Islet precursor cell (in vitro differentiated cells): ENCODE measurements at regions not wholly inside any gene's neighbourhood (a gene's known extent, or its start where the extent isn't known, plus 50 kb on each side); places are given as distances from the start of the nearest gene placed in this dataset.
"Not testable (repeated sequence)": the region's sequence is repeated elsewhere in the genome, so short reads cannot be mapped to it uniquely, and the experiment has no call there.

ENCODE experiments used
- DNase-seq: peaks from one replicate; pipeline ENCODE4 v3.0.0-alpha.2; 2018

DNA sequence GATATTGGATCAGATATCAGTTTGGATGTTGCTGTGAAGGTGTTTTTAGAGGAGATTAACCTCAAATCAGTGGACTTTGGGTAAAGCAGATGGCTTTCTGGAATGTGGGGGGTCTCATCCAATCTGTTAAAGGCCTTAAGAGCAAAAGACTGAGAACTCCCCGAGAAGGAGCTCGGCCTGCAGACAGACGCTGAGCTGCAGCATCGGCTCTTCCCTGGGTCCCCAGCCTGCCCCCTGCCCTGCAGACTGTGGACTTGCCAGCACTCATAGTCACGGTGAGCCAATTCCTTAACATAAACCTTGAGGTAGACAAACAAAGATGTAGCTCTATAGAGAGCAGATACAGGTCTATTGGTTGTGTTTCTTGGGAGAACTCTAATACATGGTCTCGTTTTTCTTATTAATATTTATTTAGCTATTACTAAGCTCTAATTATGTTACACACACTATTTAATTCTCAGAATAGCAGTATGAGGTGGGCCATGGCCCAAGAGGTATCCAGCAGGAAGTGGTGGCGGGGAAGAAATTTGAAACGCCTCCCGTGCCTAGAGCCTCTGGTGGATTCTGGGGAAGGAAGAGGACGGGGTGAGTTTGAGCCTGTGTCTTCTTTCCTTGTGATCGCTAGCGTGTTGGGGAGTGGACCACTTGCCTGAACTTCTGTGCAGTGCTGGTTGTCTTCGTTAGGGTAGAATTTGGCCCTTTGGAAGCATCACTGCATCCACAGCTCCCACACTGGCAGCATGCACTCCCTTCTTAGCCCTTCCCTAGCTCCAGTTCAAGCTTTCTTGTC, 305.3 kb downstream of the TEX29 start:
- peak; percentile 22 for DNase-seq

DNA sequence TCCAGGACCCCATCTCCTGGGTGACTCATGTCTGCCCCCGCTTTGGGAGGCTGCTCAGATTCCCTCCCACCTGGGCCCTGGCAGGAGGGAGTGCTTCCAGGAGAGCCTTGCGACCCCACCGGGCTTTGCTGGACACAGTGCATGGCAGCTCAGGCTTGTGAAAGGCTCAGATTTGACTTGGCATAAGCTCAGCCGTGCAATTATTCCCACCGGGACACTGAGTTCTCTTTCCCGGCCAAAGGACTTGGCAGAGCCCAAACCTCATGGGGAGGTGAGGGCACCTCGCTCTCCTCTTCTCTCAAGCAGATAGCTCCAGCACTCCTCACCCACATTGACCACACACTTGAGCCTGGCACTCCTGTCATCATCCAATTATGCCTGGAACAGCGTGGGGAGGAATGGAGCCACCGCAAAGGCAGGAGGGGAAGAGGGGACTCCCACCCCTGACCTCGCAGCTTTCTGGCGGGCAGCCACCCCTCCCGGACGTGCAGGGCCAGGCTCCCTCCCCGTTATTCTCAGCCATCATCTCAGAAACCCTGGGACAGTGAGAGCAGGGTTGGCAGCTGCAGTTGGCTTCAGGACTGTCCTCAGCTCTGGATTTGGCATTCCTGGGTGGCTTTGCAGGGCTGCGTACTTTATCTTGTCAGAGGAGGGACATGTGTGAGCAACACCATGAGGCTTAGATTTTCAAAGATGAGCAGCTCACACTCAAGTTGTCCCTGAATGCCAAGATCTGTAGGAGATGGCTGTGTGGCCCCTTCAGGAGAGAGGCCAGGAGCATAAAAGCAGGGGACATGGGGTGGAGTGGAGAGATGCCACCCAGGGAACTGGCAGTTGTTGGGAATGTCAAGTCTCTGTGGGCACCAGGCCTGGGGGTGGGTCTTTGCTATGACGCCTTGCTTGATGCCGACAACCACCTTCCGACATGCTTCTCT, 306.2 kb downstream of the TEX29 start:
- DNase-seq, result peak; percentile 38

DNA sequence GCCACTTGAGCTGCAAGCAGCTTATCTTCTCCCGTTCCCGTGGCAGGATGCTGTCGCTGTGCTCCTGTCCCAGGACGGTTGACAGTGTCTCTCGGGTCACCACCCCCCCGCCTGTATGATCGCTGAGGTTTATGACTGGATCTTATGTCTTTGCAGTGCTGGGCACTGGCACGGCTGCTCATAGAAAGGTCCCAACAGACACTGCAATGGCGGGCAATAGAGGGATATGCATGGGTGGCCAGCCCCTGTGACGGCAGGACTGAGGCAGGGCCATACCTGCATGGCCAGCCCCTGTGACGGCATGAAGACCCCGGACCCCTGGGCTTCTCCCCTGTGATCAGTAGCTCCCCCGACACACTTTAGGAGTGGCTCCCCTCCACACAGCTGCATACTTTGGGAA, 307.2 kb downstream of the TEX29 start:
- peak; percentile 31 for DNase-seq

DNA sequence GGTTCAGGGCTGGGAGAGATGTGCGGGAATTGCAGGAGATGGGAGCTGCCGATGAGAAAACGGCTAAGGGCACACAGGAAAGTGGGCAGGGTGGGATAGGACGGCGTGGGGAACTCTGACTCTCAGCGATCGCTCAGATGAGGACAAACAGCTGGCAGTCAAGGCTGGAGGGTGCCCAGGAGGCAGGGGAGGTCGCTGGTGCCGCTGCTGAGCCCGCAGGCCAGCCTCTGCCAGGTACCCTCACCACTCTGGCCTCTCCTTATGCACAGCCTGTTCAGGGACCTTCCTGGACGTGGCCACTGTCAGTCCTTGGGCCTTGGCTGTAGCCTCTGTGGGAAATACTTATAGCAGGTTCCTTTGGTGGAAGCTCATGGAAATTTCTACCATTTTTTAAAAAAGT, 308.6 kb downstream of the TEX29 start:
- no peak for DNase-seq

DNA sequence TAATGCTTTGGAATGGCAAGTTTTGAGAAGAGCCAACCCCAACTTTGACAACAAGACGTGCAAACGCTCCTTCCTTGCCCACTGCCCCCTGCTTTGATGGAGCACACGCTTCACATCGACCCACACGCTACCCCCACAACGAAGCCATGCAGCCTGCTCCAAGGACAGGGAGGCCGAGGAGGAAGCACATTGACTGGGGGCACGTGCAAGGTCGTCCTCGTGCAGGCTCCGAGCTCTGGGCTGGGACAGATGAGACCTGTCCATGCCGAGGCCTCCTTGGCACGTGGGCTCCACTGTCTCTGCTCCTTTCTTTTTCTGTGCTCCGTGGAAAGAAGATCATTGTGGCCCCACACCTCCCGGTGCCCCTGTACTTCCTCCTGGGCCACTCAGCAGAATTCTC, 309.0 kb downstream of the TEX29 start:
- peak; percentile 38 for DNase-seq

DNA sequence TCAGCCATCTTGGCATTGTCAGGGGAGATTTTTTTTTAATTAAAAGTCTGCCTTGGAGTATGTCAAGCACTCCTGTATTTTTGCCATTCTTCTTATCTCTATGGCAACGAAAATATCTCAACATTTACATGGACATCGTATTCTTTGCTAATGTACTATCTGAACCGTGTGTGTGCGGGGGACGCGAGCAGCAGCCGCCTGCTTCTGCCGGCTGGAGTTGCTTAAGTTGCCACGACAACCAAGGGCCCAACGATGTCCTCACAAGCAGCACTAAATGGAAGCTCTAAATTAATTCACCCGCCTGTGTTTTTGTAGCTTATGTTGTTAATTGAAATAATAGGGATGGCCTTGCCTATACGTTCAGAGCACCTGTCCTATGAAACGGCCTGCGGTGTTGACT, 309.5 kb downstream of the TEX29 start:
- peak; percentile 29 for DNase-seq

DNA sequence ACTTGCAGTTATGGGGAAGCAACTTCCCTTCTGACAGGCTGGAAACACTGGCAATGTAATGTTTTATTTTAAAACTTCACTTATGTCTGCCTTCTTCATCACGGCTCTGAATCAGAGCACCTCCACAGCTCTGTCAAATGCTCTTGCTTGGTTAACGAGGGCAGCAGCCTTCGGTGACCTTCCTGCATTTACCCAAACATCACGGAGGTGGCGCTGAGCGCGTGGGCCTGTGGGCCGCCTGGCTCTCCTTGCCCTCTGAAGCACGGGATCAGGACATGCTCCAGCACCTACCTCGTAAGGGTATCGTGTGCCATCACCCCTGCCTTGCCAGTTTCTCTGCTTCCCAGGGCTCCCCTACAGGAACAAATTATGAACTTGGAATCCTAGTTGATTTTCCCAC, 310.0 kb downstream of the TEX29 start:
- DNase-seq, result peak; percentile 50

DNA sequence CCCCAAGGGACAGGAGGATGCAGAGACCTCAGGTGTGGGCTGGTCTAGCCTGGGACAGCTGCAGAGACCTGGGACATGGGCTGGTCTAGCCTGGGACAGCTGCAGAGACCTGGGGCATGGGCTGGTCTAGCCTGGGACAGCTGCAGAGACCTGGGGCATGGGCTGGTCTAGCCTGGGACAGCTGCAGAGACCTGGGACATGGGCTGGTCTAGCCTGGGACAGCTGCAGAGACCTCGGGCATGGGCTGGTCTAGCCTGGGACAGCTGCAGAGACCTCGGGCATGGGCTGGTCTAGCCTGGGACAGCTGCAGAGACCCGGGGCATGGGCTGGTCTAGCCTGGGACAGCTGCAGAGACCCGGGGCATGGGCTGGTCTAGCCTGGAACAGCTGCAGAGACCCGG, 310.8 kb downstream of the TEX29 start:
- DNase-seq, result not testable (repeated sequence)

DNA sequence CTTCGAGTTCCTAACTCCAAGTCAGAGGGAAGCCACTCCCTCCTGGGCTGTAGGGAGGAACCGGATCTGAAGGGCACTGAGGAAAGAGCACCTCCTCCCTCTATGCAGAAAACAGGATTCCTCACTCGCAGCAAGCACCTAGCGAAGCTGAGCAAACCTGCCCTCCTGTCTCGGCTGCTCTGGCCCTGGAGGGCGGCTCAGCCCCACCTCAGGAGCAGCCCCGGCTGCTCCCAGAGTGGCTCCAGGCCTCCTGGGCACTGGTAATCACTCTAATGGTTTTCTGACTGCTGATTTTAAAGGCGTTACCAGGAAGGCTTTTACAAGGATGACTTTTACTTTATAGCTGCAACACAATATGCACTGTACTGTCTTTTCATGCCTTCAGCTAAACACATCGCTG, 312.5 kb downstream of the TEX29 start:
- peak; percentile 87 for DNase-seq

DNA sequence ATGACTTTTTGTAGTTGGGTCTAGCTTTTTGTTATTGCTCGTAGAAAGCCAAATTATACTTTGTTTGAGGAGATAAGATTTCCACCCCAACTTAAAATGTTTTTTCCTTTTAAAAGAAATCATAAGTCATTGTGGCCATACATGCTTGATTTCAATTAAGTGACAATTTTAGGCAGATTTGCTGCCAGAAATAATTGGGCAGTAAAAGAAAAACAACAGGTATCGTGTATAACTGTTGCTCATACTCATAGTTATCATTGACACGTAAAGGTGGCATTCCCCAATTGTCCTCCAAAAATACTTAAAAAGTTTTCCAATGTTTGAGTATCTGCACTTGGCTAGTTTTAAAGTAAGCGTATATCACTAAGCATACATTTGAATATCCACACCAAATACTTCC, 313.0 kb downstream of the TEX29 start:
- DNase-seq, result no peak

DNA sequence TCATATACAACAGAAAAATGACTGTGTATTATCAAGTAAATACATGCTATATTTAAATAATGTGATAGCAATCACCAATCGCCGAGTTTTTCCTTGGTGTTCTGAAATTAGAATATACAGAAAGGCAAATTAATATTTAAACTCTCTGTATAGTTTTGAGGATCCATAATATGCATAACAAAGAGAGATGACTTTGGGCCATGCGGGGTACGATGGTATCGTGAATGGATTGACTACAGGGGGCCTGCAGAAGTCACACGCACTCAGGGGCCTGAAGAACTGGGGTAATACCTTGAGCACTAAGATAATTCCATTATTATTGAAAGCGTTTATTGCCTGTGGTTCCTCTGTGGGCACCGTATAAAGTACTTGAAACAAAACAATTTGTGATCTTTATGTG, 314.0 kb downstream of the TEX29 start:
- no peak for DNase-seq

DNA sequence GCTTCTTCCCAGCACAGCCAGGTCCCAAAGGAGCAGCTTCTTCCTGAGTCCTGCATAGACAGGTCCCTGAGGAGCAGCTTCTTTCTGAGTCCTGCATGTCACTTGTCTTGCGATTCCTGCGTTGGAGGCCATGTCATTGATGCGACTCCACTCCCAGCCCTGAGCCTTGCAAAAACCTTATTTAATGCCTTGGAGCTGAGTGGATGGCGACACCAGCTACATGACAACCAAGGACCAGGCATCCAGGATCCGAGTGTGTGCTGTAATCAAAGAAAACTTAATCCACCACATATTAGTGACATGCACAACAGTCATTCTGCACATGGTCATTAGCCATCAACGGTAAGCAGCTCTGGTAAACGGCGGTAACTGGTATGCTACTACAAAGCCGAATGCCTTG, 315.8 kb downstream of the TEX29 start:
- peak; percentile 22 for DNase-seq

DNA sequence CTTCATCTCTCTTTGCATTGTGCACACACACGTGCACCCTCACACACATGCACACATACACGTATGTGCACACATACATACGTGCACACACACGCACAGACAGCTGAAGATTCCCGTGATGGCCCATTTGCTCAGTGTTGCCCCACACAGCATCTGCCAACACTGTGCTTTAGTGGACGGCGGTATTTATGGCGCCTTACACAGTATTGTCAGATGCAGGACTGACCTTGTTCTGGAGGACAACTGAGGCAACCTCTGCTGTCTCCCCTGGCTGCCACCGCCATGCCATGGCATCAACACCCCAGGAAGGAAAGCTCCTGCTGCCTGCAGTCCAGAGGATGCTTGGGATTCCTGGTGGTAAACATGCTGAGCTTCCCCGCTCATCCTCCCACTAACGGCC, 316.4 kb downstream of the TEX29 start:
- peak; percentile 23 for DNase-seq

DNA sequence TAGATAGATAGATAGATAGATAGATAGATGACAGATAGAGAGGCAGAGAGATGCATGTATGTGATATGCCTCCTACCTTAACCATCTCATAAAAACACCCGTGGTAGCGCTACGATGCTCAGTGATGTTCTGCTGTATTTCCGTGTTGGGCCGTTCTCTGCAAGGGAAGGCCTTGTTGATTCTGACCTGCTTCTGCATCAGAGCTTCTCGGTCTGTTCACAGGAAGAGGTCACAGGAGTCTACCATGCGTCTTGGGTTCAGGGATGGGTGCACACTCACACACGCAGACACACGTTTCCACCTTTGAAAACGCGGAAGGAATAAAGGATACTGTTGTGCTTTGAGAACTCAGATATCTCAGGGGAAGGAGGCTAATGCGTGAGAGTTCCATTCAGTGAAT, 316.9 kb downstream of the TEX29 start:
- DNase-seq, result peak; percentile 12

DNA sequence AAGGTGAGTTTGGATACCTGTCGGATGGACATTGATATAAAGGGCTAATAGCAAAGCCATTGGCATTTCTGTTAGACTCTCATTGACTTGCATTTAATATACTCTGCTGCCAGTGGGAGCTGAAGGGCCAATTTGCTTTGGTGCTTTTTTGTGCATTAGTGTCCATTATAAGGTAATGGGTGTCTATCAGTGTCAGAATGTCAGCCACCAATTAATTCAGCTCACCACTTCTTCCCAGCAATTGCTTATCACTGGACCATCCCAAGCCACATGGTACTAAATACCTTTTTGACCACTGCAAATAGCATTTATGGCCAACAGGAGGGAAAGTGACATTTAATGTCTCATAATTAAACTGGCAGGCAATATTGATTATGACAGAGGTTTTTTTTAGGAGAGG, 317.8 kb downstream of the TEX29 start:
- peak; percentile 6 for DNase-seq

DNA sequence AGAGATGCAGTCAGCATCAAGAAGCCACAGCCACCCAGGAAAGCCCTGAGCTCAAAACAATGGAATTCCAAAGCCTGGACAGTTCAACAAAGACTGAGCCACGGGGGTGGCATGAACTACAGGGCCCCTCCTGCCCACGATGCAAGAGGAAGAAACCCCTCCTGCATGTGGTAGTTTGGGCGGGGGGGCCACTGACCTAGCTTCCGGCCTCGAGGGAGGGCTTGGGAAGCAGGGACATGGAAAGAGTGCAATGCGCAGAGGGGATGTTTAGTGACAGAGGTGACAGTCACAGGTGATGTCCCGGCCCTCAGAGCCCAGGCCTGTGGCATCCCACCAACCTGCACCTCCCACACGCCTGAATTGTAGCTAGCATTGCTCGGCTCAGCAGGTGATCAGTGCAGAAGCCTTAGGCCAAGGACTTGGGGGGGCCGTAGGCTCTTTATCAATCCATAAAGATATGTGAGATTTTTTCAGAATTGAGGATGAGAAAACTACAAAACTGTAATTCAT, 318.8 kb downstream of the TEX29 start:
- DNase-seq, result peak; percentile 33

DNA sequence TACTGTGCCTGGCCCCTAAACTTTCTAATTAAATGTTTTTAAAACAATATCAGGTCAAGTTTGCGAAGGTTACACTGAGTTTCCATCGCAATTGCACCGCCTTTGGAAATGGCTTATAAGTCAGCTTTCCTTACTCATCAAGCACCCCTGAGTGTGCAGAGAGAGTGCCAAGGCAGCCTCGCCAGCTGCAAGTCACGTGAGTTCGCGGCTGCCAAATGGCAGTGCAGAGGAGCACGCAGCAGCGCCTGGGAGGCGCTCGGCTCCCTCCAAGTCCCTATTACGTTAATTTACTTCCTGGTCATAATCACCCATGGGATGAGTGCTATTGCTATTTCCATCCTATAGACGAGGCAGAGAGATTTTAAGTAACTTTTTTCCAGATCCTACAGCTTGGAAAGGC, 319.6 kb downstream of the TEX29 start:
- no peak for DNase-seq

DNA sequence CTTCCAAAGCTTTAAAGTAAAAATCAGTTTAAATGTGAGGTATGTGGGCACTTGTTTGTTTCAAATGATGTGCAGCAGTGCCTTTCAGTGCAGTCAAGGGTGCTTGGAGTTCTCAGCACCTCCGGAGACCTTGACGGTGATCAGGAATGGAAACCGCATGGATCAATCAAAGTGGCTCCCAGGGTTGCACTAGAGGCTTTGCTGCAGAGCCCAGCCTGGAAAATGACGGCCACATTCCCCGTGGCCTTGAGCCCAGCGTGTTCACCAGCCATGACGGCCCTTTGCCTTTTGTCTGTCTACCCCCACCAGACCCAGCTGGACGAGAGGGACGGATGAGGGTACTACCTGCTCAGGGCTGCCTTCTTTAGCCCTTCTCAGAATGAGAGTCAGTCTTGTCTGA, 320.0 kb downstream of the TEX29 start:
- DNase-seq, result no peak

DNA sequence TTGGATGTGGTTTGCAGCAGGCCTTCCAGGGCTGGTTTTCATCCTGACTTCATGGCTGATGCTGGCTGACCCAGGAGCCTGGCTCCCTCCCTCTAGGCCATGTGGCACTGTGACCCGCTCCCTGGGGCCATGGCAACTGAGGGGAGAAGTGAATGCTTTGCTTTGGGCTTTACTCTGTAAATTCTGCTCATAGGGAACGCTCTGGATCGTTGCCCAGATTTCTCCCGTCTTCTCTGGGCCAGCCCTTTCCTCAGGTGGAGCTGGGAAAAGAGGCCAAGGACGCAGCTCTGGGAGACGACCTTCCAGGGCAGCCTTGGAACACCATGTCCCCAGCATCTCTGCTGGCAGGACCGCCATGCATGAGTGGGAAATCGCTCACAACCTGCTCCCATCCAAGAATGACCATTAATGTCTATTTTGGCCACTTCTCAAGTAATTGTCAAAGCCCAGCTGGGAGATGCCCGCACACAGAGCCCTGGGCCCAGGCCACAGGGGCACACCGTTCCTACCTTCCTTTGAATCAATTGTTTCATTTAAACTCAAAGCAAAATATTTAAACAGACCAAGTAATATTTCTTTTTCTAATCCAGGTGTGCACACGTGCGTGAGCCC, 321.8 kb downstream of the TEX29 start:
- no peak for DNase-seq

DNA sequence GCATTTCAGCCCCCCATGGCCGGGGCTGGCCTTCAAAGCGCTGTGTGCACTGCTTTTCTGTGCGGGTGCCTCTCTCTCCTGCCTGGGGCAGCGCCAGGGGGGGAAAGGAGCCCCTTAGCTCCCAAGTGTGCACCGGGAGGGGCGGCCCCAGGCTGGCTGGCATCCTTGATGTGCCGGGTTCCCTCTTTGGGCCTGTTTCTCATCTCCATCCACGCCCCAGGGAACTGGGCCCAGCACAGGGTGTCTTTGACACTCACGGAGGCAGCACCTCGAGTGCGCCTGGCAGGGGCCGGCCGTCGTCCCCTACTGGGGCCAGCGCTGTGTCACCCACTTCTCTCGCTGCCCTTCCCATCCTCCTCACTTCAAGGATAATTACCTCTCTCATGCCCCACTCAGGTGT, 324.3 kb downstream of the TEX29 start:
- no peak for DNase-seq

DNA sequence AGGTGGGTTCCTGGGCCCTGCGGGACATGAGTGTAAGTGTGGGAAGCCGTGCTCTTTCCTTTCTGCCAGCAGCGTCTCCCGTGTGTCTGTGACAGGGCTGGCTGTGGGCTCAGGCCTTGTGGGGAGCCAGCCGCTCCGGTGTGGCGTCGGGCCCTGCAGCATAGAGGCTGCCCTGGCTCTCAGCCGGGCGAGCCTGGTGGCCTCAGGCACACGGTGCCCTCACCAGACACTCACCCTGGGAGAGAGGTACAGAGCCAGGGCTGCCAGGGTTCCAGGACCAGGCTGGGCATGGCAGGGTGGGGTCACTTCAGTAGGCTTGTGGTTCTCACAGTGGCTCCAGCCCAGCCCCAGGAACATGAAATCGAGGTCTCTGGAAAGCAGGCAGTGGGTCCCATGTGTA, 324.8 kb downstream of the TEX29 start:
- no peak for DNase-seq

DNA sequence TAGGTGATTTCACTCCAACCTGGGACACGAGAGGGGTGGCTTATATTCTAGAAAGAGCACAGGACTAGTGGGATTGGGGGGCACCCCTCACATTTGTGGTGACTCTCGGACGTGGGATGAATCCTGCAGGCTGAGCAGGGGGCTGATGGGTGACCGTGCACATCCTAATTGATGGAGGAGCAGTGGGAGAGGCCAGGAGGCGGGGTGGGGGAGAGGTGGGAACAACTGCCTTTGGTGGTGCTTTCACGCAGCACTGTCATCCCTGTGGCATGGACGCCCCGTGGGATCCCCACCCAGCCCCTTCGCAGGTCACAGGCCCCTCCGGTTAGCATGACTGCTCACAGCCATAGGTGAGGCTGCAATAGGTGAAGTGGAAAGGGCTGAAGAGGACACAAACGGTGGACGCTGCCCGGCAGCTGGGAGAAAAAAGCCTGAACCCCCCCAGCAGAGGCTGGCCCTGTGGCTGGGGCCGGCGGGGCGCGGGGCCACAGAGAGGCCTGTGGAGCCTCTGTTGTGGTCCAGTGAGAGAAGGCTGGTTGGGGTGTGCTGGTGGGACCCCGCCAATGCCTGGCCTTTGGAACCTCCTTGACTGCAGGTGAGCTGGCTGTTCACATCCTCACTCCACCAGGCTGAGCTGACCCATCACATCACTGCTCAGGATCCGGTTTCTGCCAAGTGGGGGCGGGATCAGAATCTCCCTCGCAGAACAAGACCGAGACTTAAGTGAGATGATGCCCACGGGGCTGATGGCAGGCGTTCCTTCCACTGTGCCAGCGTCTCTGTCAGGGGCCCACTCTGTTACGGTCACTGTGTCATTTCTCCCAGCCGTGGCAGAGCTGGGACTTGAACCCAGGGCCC, 325.4 kb downstream of the TEX29 start:
- no peak for DNase-seq

DNA sequence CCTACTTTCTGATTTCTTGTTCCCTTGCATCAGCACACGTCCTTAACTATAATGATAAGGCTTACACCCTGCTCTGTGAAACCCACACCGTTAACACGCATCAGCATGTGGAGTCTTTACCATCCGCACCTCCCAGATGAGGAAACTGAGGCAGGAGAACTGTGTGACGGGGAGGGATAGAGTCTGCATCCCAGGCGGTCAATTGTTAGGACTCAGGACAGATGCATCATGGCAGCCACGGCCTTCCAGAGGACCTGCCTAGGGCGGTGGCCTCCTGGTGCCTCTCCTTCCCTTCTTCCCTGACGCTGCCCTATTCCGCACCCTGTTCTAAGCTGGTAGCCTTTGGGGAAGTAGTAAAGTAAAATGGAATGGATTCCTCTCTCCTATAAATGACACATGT, 326.0 kb downstream of the TEX29 start:
- DNase-seq, result no peak
